Caki2 (cell line): ENCODE measurements at regions not wholly inside any gene's neighbourhood (a gene's known extent, or its start where the extent isn't known, plus 50 kb on each side); places are given as distances from the start of the nearest gene placed in this dataset.

Source experiments
- DNase-seq: peaks from one replicate; pipeline ENCODE4 v3.0.0-alpha.2; 2015; ENCODE audit warnings: low read depth
- in situ Hi-C: cut with HindIII; loops from 2 replicates; pipeline ENCODE4 v1.10.0; 2016; ENCODE audit warnings: low sequenced_read_pairs, low pct_unique_long_range_greater_than_20kb, mixed read lengths

GRCh38 chr14:58697930-58698642, 60.3 kb downstream of the DACT1 start:
- in situ Hi-C loops = no loop called here
- DNase-seq = no peak

GRCh38 chr14:58699681-58700205, 62.0 kb downstream of the DACT1 start:
- in situ Hi-C loops = no loop called here
- DNase-seq = no peak

- no peak for DNase-seq
- in situ Hi-C loops = no loop called here
These were observed 63.4 kb downstream of the DACT1 start for GRCh38 chr14:58701156-58701555.

DNA sequence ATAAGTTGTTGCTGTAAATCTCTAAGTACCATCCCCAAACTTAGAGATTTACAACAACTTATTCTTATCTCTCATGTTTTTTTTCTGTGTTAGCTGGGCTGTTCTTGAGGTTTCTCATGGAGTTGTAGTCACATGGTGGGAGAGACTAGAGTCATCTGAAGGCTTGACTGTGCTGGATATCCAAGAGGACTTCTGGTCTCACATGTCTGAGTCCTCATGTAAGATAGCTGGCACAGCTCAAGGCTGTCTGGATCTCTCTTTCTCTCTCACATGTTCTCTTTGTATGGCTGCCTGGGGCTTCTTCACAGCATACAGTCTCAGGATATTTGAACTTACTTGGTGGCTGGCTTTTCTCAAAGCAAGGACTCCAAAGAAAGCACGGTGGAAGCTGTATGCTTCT, 63.8 kb downstream of the DACT1 start:
- no peak for DNase-seq
- in situ Hi-C loops = no loop called here

DNA sequence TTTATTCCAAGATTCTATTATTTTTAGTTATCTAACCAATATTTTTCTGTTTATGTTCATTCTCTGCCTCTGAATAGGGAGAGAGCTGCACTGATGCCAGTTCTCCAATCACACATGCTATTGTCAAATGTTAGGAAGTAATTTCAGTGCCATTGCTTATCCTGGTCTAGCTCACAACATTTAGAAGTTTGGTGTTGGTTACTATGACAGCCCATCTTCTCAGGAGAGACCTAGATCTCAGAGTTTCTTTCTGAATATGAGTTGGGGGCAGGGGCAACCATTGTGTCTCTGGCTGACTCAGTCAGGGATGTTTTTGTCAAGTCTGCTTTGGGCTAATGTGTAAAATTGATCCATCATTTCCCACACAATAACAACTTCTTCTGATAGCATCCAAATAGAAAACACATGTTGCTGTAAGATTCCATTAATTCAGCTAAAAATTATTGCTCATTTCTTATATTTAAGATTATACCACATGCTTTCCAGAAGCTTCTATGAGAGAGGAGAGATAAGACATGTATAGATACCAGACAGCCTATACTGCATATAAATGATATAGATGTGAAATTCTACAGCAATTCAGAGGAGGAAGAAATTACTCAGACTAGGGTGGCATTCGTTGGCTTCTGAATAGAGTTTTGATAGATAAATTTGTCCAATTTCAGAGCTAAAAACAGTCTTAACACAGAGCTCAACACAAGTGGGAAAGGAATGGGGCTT, 64.8 kb downstream of the DACT1 start:
- no peak for DNase-seq
- in situ Hi-C loops = no loop called here

DNA sequence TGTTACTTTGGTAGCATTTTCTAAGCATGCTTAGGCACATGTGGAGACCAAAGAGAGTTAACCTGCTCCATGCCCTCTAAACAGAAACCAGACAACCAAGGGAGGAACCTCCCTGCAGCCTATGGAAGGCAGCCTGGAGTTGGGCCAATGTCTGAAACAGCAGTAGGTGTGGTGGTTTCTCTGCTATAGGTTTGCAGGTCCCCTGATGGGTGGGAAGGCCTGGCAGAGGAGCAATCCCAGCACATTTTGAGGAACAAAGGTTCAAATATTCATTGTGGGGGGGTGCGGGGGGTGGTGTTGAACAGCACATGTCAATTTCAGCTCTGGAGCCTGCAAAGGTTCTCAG, 65.4 kb downstream of the DACT1 start:
- no peak for DNase-seq
- in situ Hi-C loops = no loop called here

DNA sequence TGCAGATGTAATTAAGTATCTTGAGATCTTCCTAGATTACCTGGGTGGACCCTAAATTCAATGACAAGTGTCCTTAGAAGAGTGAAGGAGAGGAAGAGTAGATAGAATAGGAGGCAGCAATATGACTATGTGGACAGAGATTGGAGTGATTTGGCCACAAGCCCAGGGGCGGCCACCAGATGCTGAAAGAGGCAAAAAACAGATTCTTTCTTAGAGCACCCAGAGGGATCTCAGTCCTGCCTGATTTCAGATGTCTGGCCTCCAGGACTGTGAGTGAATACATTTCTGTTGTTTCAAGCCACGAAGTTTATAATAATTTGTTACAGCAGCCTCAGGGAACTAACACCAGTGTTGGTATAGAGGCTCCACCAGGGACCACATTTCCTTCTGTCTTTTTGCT, 67.3 kb downstream of the DACT1 start:
- in situ Hi-C loops = no loop called here
- no peak for DNase-seq

DNA sequence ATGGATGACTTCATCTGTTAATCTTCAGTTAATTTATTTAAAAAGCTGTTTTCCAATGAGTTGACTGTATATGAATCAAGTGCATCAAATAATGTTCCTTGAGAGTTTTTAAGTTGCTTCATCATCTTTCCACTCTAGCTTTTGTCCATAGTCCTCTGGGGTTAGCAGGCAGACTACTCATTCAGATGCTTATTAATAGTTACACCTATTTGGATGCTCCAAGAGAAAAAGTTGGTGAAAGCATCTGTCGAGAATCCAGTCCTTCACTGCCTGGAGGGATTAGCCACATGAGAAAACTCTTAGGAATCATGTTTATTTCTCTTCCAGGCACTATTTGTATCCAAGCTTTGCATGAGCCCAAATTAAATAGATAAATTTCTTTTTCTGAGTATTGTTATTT, 70.2 kb downstream of the DACT1 start:
- in situ Hi-C loops = no loop called here
- no peak for DNase-seq

GRCh38 chr14:58709949-58710348, 72.2 kb downstream of the DACT1 start:
- no peak for DNase-seq
- in situ Hi-C loops = no loop called here

- DNase-seq = no peak
- in situ Hi-C loops = no loop called here
These were observed 73.6 kb downstream of the DACT1 start for GRCh38 chr14:58711382-58711781.

GRCh38 chr14:58712357-58712756, 74.6 kb downstream of the DACT1 start:
- in situ Hi-C loops = no loop called here
- DNase-seq = no peak

GRCh38 chr14:58713677-58714076, 75.9 kb downstream of the DACT1 start:
- in situ Hi-C loops = no loop called here
- no peak for DNase-seq

GRCh38 chr14:58716706-58717105, 78.9 kb downstream of the DACT1 start:
- in situ Hi-C loops = no loop called here
- DNase-seq = no peak

- in situ Hi-C loops = no loop called here
These were observed 79.4 kb downstream of the DACT1 start for GRCh38 chr14:58717211-58717610.

GRCh38 chr14:58717813-58718212, 80.1 kb downstream of the DACT1 start:
- DNase-seq = no peak
- in situ Hi-C loops = no loop called here

More at GRCh38 chr14:58717211-58717610, 79.4 kb downstream of the DACT1 start:
- no peak for DNase-seq

- in situ Hi-C loops = no loop called here
These were observed 80.8 kb downstream of the DACT1 start for GRCh38 chr14:58718226-58719205.

GRCh38 chr14:58721723-58722122, 84.0 kb downstream of the DACT1 start:
- DNase-seq = no peak
- in situ Hi-C loops = no loop called here

More at GRCh38 chr14:58718226-58719205, 80.8 kb downstream of the DACT1 start:
- DNase-seq = no peak

- no peak for DNase-seq
- in situ Hi-C loops = no loop called here
These were observed 84.7 kb downstream of the DACT1 start for GRCh38 chr14:58722441-58722840.

GRCh38 chr14:58724206-58724605, 86.4 kb downstream of the DACT1 start:
- no peak for DNase-seq
- in situ Hi-C loops = no loop called here
